Upper lobe of left lung (tissue), 4 donors: ENCODE measurements at regions not wholly inside any gene's neighbourhood (a gene's known extent, or its start where the extent isn't known, plus 50 kb on each side); places are given as distances from the start of the nearest gene placed in this dataset.

Source experiments
- CTCF ChIP-seq, 6 experiments: fragments of 450-650 bp in 4 of 6; fragments of 200-600 bp in 2 of 6; sonication (generic) in 2 of 6; IDR thresholded peaks; one replicate each; pipeline ENCODE4 v1.5.1; 2016 to 2019; ENCODE audit warnings: antibody characterized with exemption in 6 of 6
- POLR2A ChIP-seq, 4 donors: fragments of 450-650 bp; IDR thresholded peaks; one replicate each; pipeline ENCODE4 v1.5.1; 2016 to 2017; ENCODE audit warnings: antibody characterized with exemption in 4 of 4, mild to moderate bottlenecking in 2 of 4
- POLR2AphosphoS5 ChIP-seq, 2 donors: sonication (generic); formaldehyde crosslinking; IDR thresholded peaks; one replicate each; pipeline ENCODE4 v1.5.1; 2017; ENCODE audit warnings: antibody characterized with exemption in 2 of 2

GRCh38 chr11:70527046-70527395 is 128.7 kb downstream of the CTTN start:
- no peak for TF ChIP-seq CTCF (IDR thresholded peaks at IDR 0.05)
- TF ChIP-seq POLR2AphosphoS5 (IDR thresholded peaks at IDR 0.05), result no peak
- TF ChIP-seq POLR2A (IDR thresholded peaks at IDR 0.05), result no peak
